Activated CD4-positive, alpha-beta T cell treated with anti-CD3 and anti-CD28 coated beads for 36 hours (primary cell): ENCODE measurements at regions not wholly inside any gene's neighbourhood (a gene's known extent, or its start where the extent isn't known, plus 50 kb on each side); places are given as distances from the start of the nearest gene placed in this dataset.
"Not testable (repeated sequence)": the region's sequence is repeated elsewhere in the genome, so short reads cannot be mapped to it uniquely, and the experiment has no call there.

Source experiments
- ATAC-seq: fragments of 200-7000 bp; cut with Tn5 transposase; one replicate; pipeline ENCODE4 v1.10.0; 2021; ENCODE audit warnings: mild to moderate bottlenecking, moderate library complexity
- CTCF ChIA-PET: fragments of 350-600 bp; sonication (Branson Sonifier 250); formaldehyde crosslinking; loops from one replicate; lab custom pipeline; 2021; ENCODE audit warnings: antibody characterized with exemption; lab: Charles Lee
- POLR2A ChIA-PET: fragments of 350-600 bp; sonication (Branson Sonifier 250); formaldehyde crosslinking; loops from one replicate; lab custom pipeline; 2021; ENCODE audit warnings: antibody characterized with exemption, inconsistent platforms; lab: Charles Lee
- DNase-seq: peaks from one replicate; pipeline ENCODE4 v3.0.0-alpha.2; 2020
- H3K27ac Mint-ChIP-seq: one replicate; pipeline ENCODE4 v1.8.0; 2021; ENCODE audit warnings: mixed read lengths
- H3K27me3 Mint-ChIP-seq: one replicate; pipeline ENCODE4 v1.8.0; 2021; ENCODE audit warnings: mixed read lengths
- H3K36me3 Mint-ChIP-seq: one replicate; pipeline ENCODE4 v1.8.0; 2021; ENCODE audit warnings: low read depth, mixed read lengths
- H3K4me1 Mint-ChIP-seq: one replicate; pipeline ENCODE4 v1.8.0; 2021; ENCODE audit warnings: mixed read lengths
- H3K4me3 Mint-ChIP-seq: one replicate; pipeline ENCODE4 v1.8.0; 2021; ENCODE audit warnings: mild to moderate bottlenecking, moderate library complexity, mixed read lengths
- H3K9me3 Mint-ChIP-seq: one replicate; pipeline ENCODE4 v1.8.0; 2021; ENCODE audit warnings: low read depth, mixed read lengths
- intact Hi-C, 2 experiments: fragments of 100-400 bp; cut with DNase I in 1 of 2; cut with micrococcal nuclease in 1 of 2; formaldehyde crosslinking; loops; one replicate each; pipeline versions ENCODE4 v1.14.2 to v1.15.1; 2022 to 2024; cut with DNase I, micrococcal nuclease

GRCh38 chr3:46576-46975 lies 150.0 kb upstream of the CHL1 start:
- ChIA-PET POLR2A (no interaction called here), CTCF (no interaction called here)
- intact Hi-C loops = no loop called here
- no peak for DNase-seq
- H3K4me1 Mint-ChIP-seq = no peaks in the 10 kb centered on the region
- H3K9me3 Mint-ChIP-seq = no peaks in the 10 kb centered on the region
- no peak overlapping the region for H3K27ac Mint-ChIP-seq
- no peak overlapping the region for H3K4me3 Mint-ChIP-seq
- no peaks in the 10 kb centered on the region for H3K36me3 Mint-ChIP-seq
- peaks cover 11% of the 10 kb centered on the region for H3K27me3 Mint-ChIP-seq
- ATAC-seq = no peak

DNA sequence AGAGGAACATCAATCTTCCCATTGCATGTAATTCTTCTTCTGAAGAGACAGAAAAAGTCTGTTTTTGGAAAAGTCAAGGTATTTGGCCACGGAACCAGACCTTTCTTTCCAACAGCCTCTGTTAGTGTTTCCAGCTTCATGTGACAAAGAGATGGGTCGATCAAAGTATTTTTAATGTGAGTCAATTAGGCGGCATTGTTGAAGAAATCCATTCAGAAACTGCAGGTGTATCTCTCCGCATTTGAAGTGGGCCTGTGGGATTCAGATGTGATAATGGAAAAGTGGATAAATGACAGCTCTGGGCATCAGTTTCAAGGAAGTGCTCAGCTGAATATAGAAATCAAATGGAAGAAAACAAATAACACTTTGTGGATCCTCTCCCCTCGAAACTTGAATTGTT lies 143.1 kb upstream of the CHL1 start:
- intact Hi-C loops, H3K4me1 Mint-ChIP-seq, POLR2A ChIA-PET, CTCF ChIA-PET, H3K36me3 Mint-ChIP-seq, H3K9me3 Mint-ChIP-seq, H3K27me3 Mint-ChIP-seq, ATAC-seq, DNase-seq, H3K4me3 Mint-ChIP-seq, H3K27ac Mint-ChIP-seq: not testable (repeated sequence)

DNA sequence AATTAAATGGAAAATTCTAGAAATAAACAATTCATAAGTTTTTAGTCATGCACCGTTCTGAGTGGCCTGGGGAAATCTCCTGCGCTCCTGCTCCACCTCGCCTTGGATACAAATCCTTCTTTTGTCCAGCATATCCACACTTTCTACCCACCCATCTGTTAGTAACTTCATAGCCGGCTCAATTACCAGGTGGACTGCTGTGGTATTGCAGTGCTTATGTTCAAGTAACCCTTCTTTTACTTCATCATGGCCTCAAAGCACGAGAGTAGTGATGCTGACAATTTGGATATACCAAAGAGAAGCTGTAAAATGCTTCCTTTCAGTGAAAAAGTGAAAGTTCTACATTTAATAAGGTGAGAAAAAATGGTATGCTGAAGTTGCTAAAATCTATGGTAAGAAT lies 142.3 kb upstream of the CHL1 start:
- ChIA-PET POLR2A (no interaction called here), CTCF (no interaction called here)
- intact Hi-C loops = no loop called here
- Mint-ChIP-seq H3K36me3 (no peaks in the 10 kb centered on the region), H3K4me1 (no peaks in the 10 kb centered on the region), H3K27ac (no peak overlapping the region), H3K9me3 (peaks cover 2% of the 10 kb centered on the region), H3K4me3 (no peak overlapping the region), H3K27me3 (peaks cover 7% of the 10 kb centered on the region)
- no peak for DNase-seq
- ATAC-seq = no peak

- POLR2A ChIA-PET = no interaction called here
- no peaks in the 10 kb centered on the region for H3K36me3 Mint-ChIP-seq
These were observed 139.9 kb upstream of the CHL1 start for GRCh38 chr3:56672-57071.

GRCh38 chr3:59854-60253 lies 136.7 kb upstream of the CHL1 start:
- POLR2A ChIA-PET = no interaction called here
- DNase-seq (no peak), ATAC-seq (no peak)
- H3K27me3 Mint-ChIP-seq = peaks cover 22% of the 10 kb centered on the region
- intact Hi-C loops = no loop called here
- no peak overlapping the region for H3K27ac Mint-ChIP-seq
- no peaks in the 10 kb centered on the region for H3K36me3 Mint-ChIP-seq
- CTCF ChIA-PET = no interaction called here
- H3K4me1 Mint-ChIP-seq = no peaks in the 10 kb centered on the region
- H3K4me3 Mint-ChIP-seq = no peak overlapping the region
- H3K9me3 Mint-ChIP-seq = no peaks in the 10 kb centered on the region

More at GRCh38 chr3:56672-57071, 139.9 kb upstream of the CHL1 start:
- Mint-ChIP-seq H3K9me3 (peaks cover 2% of the 10 kb centered on the region), H3K27ac (no peak overlapping the region), H3K27me3 (peaks cover 19% of the 10 kb centered on the region), H3K4me1 (no peaks in the 10 kb centered on the region), H3K4me3 (no peak overlapping the region)
- ATAC-seq (no peak), DNase-seq (no peak)
- CTCF ChIA-PET = no interaction called here
- intact Hi-C loops = no loop called here

GRCh38 chr3:63095-63765 lies 133.3 kb upstream of the CHL1 start:
- ATAC-seq = no peak
- Mint-ChIP-seq H3K4me1 (no peaks in the 10 kb centered on the region), H3K27ac (no peak overlapping the region), H3K4me3 (no peak overlapping the region), H3K27me3 (peaks cover 20% of the 10 kb centered on the region), H3K36me3 (no peaks in the 10 kb centered on the region), H3K9me3 (no peaks in the 10 kb centered on the region)
- intact Hi-C loops = no loop called here
- DNase-seq = no peak
- CTCF ChIA-PET = no interaction called here
- POLR2A ChIA-PET = no interaction called here

GRCh38 chr3:69690-70089 lies 126.9 kb upstream of the CHL1 start:
- CTCF ChIA-PET = no interaction called here
- intact Hi-C loops = no loop called here
- POLR2A ChIA-PET = no interaction called here
- H3K27ac Mint-ChIP-seq = no peak overlapping the region
- no peaks in the 10 kb centered on the region for H3K4me1 Mint-ChIP-seq
- peaks cover 2% of the 10 kb centered on the region for H3K27me3 Mint-ChIP-seq
- DNase-seq (no peak), ATAC-seq (no peak)
- no peaks in the 10 kb centered on the region for H3K9me3 Mint-ChIP-seq
- H3K4me3 Mint-ChIP-seq = no peak overlapping the region
- no peaks in the 10 kb centered on the region for H3K36me3 Mint-ChIP-seq

DNA sequence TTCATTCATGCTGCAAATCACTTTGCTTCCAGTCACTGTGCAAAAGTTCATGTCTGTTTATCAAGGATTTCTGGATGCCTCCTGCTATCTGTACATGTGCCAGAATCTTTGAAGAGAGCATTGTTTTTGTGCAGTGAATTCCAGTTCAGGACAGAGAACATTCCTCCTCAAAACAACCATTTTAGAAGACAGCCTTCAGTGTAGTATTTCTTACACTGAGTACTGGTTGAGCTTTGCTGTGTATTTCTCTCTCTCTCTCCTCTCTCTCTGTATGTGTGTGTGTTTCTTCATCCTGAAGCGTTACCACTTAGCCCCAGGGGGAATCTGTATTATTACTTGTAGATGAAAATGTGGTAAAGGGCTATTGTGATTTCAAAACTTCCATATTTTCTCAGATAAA lies 123.8 kb upstream of the CHL1 start:
- CTCF ChIA-PET = interaction anchor here (0.8 kb wide), 1 partner anchor 10 kb away, joined by 4 read pairs; no protein-coding TSS in a partner anchor

GRCh38 chr3:73271-73670 lies 123.3 kb upstream of the CHL1 start:
- intact Hi-C loops = no loop called here
- ATAC-seq = no peak
- H3K9me3 Mint-ChIP-seq = no peaks in the 10 kb centered on the region
- H3K36me3 Mint-ChIP-seq = no peaks in the 10 kb centered on the region
- ChIA-PET POLR2A (no interaction called here), CTCF (interaction anchor here (0.8 kb wide), 1 partner anchor 10 kb away, joined by 4 read pairs; no protein-coding TSS in a partner anchor)
- H3K27me3 Mint-ChIP-seq = no peaks in the 10 kb centered on the region
- no peak for DNase-seq
- no peaks in the 10 kb centered on the region for H3K4me1 Mint-ChIP-seq
- H3K4me3 Mint-ChIP-seq = no peak overlapping the region
- no peak overlapping the region for H3K27ac Mint-ChIP-seq

More for the DNA sequence above, 123.8 kb upstream of the CHL1 start:
- no peaks in the 10 kb centered on the region for H3K27me3 Mint-ChIP-seq
- intact Hi-C loops = no loop called here
- POLR2A ChIA-PET = no interaction called here
- no peak for ATAC-seq
- DNase-seq = no peak
- no peak overlapping the region for H3K27ac Mint-ChIP-seq
- H3K4me1 Mint-ChIP-seq = no peaks in the 10 kb centered on the region
- H3K4me3 Mint-ChIP-seq = no peak overlapping the region
- H3K36me3 Mint-ChIP-seq = no peaks in the 10 kb centered on the region
- no peaks in the 10 kb centered on the region for H3K9me3 Mint-ChIP-seq

DNA sequence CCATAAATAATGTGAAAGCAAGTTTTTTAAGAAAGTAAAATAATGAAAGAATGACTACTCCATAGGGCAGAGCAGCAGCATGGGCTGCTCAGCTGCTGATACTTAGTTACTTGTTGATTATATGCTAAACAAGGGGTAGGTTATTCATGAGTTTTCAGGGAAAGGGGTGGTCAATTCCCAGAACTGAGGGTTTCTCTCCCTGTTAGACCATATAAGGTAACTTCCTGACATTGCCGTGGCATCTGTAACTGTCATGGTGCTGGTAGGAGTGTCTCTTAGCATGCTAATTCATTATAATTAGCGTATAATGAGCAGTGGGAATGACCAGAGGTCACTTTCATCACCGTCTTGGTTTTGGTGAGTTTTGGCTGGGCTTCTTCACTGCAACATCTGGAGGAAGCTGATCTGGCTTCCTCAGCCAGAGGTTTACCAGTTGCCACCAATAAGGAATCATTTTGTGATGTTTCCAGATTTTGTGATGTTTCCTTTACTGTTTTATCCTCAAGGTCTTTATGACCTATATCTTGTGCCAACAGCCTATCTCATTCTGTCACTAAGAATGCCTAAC lies 121.8 kb upstream of the CHL1 start:
- Mint-ChIP-seq H3K27me3 (no peaks in the 10 kb centered on the region), H3K9me3 (no peaks in the 10 kb centered on the region), H3K27ac (no peak overlapping the region), H3K36me3 (no peaks in the 10 kb centered on the region), H3K4me1 (no peaks in the 10 kb centered on the region), H3K4me3 (no peak overlapping the region)
- intact Hi-C loops = no loop called here
- POLR2A ChIA-PET = no interaction called here
- CTCF ChIA-PET = no interaction called here
- no peak for DNase-seq
- ATAC-seq = no peak

DNA sequence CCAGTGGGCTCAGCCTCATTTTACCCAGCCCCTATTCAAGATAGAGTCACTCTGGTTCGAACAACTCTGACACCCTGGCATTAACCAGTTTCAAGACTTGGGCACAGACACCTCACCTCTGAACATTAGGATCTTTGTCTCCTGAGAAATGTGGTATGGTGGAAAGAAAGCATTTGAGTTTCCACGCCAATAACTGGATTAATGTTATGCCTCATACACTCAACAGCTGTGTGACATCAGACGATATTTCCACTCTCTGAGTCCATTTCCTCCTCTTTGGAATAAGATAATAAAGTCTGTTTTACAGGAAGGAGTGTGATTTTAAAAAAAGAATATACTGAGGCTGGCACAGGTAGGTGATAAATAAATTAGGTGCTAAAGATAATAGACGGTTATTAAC lies 121.3 kb upstream of the CHL1 start:
- POLR2A ChIA-PET = no interaction called here
- ATAC-seq (no peak), DNase-seq (no peak)
- no peaks in the 10 kb centered on the region for H3K4me1 Mint-ChIP-seq
- intact Hi-C loops = no loop called here
- no peaks in the 10 kb centered on the region for H3K9me3 Mint-ChIP-seq
- H3K27me3 Mint-ChIP-seq = peaks cover 2% of the 10 kb centered on the region
- H3K36me3 Mint-ChIP-seq = no peaks in the 10 kb centered on the region
- CTCF ChIA-PET = no interaction called here
- H3K27ac Mint-ChIP-seq = no peak overlapping the region
- no peak overlapping the region for H3K4me3 Mint-ChIP-seq

DNA sequence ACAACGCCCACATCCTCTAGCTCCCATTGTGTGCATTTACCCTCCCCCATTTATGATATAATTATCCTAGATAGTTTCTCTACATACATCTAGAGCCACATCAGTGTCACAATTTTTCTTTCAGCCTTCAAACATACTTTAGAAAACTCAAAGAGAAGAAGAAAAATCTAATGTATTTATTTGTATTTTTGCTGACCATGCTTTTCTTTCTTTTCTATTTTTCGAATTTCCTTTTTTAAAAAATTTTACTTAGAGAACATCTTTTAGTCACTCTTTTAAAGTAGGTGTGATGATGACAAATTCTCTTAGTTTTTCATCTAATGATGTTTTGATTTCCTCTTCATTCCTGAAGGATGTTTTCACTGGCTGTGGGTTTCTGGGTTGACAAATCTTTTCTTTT lies 117.0 kb upstream of the CHL1 start:
- no peak overlapping the region for H3K27ac Mint-ChIP-seq
- no peaks in the 10 kb centered on the region for H3K36me3 Mint-ChIP-seq
- no peaks in the 10 kb centered on the region for H3K4me1 Mint-ChIP-seq
- no peak for ATAC-seq
- no peak for DNase-seq
- H3K9me3 Mint-ChIP-seq = no peaks in the 10 kb centered on the region
- H3K4me3 Mint-ChIP-seq = no peak overlapping the region
- intact Hi-C loops = no loop called here
- H3K27me3 Mint-ChIP-seq = peaks cover 4% of the 10 kb centered on the region
- ChIA-PET CTCF (no interaction called here), POLR2A (no interaction called here)
